Activated CD4-positive, alpha-beta T cell treated with anti-CD3 and anti-CD28 coated beads, Interleukin-2, amount 50 U/mL, for 48 hours (primary cell): ENCODE measurements at regions not wholly inside any gene's neighbourhood (a gene's known extent, or its start where the extent isn't known, plus 50 kb on each side); places are given as distances from the start of the nearest gene placed in this dataset.

Source experiments
- DNase-seq, 2 experiments: peaks; one replicate each; pipeline ENCODE4 v3.0.0-alpha.2; 2020

DNA sequence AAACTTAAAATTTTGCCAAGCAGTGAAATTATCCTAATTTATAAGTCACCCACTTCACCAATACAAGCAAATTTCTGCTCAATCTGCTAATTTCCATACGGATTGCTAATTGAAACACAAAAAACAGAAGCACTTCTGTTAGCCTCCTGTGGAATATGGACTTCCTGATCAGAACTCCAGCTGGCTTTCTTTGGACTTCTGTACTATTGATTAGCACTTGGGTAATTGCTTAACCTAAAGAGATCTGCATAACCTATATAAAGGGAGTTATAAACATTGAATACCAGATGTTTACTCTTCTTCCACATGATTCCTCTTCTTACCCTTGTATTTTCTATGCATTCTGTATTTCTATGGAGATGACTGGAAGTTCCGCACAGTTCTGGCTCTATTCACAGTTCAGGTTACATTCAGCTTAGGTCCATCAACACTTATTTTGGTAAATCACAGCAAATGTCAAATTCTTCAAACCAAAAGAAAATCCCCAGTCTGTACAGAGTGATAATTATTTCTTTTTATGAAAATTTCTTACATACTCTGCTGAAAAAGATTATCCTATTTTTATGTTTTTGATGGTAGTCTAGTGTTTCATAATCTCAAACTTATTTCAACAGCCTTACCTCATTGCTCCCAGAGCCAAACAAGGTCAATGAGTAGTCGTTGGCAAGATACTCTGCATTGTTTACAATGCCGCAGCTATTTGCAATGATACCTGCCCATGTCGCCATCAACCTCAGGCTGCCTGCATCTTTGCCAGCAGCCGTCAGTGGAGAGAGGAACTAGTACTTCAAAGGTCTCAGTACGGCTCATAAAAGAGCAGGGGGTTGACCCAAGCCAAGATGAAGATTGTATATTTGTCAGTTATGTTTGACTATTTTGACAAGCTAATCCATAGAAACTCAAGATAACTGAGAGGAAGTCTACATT, 225.6 kb downstream of the AHR start:
- DNase-seq = no peak

DNA sequence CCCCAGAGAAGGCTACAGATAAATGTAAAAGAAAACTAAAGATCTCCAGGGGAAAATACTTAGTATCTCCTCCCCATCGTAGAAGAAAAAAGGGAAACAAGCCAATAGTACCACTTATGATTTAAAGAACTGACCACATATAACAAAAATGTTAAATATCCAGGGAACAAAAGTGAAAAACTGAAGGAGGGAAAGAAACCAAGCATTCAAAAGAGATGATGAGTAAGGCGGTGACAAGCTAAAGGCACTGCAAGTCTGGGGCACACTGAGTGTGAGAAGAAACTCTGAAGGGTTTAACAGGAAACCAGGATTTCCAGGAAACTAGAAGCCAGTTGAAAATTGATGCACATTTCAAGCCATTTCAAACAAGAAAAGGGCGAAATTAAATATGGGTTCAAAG, 226.3 kb downstream of the AHR start:
- no peak for DNase-seq

DNA sequence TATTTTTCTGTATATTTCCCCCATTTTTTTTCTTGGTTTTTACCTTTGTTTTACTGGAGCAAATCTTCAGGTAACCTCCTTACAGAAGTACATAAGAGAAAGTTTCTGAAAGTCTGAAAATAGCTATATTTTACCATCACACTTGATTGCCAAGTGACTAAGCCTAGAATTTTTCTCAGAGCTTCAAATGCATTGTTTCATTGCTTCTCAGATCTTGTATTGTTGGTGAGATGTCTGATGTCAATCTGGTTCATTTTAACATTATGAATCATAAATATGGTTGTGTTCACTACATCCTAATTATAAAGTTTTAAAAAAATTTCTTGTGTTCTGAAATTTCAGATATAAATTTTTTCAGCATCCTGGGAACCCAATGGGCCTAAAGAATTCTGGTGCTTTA, 228.2 kb downstream of the AHR start:
- no peak for DNase-seq

DNA sequence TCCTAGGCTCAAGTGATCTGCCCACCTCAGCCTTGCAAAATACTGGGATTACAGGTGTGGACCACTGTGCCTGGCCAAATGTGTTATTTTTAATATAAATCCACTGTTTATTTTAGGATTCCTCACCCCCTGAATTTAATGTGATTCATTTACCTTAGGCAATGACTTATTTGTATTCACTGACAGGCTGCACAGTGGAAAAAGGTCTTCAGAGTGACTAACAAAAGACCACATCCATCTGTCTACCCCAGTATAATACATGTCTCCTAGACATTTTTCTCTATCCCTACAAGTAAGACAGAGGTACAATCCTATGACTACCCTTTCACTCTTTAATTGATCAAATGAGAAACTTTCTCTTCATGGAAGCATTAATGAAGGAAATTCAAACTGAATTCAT, 230.2 kb downstream of the AHR start:
- no peak for DNase-seq

DNA sequence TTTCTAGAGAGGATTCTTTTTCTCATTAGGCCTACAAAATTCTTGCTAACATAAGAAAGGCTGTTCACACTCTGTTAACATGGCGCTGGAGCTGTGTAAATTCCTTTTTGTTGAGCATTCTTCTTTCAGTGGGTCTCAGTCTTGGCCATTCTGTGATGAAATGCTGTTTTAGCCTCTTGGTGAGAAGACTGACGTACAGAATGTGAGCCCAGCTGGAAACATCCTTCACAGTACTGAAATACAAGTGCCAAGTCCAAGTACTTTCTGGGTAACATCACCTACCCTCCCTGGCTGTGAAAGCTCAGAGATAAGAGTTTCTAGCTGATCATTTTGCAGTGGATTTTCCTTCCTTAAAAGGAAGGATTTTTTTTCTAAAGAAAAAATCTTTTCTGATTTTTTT, 231.8 kb downstream of the AHR start:
- DNase-seq = no peak

DNA sequence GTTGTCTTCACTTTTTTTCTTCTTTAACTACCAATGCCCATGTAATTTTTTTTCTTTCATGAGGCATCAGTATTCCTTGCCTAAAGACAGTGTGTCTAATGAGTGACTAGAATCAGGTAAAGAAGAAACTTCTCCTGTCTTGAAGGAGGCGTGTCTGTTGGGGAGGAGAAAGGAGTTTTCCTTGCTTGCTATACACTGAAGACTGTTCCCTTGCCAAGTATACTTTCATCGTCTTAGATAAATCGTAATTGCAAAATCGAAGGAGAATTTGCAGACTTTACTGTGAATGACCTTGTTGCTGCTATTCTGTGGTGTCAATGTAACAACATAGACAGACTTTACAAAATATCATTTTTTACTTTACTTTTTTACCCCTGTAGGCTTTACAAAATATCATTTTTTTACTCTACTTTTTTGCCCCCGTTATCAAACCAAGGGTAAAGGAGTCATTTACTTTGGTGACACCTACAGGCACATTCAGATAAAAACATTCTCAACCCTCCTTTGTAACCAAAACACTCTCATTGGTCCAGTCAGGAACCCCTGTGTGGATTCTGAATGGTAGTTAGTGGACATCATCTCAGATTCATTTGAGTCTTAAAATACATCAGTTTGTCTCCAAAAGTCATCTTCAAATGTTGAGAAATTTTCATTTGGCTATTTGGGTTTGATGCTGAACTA, 232.4 kb downstream of the AHR start:
- no peak for DNase-seq

DNA sequence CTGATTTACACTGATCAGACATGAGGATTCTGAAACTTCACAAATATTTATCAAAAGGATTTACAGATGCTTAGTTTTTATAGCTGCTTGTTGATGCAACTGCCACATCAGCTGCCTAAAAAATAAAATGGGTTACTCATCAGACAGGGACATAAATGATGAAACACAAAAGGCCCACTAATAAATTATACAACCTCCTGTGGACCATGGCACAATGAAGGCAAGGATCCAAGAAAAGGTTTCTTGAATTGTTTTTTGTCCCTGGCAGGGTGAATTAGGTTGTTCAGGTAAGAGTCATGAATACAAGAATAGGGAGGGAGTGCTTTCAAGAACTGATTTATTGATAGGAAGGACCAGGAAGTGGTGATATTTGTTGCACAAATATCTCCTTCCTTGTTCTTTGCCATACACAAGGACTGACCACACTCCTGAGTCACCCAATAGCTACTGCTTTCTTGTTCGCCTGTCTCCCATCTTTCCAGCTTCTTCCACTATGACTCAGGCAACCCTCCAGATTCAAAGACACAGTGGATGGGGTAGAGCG, 234.5 kb downstream of the AHR start:
- no peak for DNase-seq

DNA sequence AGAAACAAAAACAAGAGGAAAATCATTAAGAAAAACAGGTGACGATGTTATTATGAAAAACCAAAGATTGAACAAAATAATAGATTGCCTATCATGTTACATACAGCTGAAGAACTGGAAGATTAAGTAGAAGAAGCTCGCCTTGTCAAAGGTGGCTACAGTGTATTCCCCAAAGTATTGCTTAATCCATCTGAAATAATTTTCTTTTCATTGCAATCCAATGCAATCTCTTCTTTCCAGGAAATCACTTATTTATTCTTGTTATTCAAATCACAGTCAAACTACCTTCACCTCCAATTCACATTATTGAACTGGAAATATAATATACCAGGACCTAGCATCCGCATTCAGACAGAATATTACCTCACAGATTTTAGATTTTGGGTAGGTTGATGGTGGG, 235.9 kb downstream of the AHR start:
- no peak for DNase-seq

DNA sequence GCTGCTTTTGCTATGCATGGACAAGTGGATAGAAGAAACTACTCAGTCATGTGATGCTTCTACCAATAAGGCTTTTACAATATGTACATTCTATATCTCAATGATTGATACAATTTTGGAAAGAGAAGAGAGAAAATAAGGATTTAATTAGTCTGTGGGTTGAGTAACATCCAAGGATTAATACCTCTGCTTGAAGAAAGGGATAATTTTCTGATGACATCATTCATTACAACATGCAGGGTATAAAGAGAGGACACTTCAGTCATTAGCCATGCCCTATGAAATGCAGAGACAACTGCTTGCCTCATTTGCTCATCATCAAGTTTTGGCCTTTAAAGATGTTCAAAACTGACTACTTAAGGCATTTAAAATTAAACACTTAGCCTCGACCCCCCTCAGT, 237.3 kb downstream of the AHR start:
- no peak for DNase-seq

DNA sequence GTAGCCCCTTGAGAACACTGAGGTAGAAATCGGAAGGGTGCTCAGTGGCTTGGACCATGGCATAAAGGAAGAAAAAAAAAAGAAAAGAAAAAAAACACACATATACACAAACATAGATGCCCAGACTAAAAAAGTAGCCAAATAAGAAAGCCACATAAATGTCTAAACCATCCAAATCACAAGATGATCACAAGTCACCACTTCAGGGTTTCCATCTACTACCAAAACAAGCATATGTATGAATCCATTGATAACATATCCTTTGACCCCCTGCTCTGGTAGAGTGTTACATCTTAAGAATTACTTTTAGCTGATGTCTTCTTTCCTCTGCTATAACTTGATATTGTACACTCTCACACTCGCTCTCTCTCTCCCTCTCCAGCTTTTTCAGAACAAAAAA, 245.9 kb downstream of the AHR start:
- no peak for DNase-seq

DNA sequence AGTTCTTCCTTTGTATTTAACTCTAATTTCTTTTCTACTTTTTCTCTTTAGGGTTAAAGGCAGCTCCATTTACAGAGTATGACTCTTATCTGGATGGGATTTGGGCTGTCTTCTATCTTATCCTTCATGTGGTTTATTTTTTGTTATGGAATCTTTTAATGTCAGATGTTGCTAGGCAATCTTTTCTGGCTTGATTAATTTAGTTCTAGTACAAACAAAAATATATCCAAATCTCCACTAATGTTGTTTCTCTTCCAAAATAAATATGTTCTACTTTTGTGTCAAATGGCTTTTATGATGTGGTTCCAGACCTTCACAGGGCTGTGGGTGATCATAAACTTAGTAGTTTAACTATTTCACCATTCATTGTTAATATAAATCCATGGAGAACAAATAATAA, 246.9 kb downstream of the AHR start:
- DNase-seq = no peak

DNA sequence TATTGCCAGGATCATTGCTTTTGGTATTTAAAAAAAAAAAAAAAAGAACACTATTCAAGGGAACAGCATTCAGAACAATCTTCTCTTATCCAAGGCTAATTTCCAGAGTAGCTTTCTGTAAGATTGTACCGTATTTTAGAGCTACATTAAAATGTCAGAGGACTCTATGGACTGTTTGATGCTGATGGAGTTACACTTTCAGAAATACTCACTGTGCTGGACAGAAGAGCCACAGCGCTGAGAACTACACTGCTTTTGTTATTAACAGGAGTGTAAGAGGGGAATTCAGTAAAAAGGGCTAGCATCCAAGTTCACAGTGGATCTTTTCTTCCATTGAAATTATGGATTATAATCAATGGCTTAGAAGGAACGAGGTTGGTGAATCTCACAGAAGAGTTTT, 247.7 kb downstream of the AHR start:
- no peak for DNase-seq

DNA sequence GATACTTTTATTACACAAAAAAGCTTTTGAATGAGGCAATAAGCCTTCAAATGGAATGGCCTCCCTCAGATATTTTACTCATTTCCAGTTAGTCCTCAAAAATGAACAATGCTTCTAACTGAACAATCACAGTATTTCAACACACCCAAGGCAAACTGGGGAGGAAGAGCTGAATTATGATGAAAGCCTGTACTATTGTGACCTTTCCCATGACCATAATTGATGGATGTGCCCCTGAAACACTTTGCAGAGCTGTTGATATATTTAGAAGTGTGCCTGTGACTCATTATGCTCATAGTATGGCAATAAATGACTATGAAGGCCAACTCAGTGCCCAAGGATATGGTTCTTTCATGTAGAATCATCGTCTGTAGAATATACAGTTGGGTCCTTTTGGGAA, 248.1 kb downstream of the AHR start:
- DNase-seq = no peak

DNA sequence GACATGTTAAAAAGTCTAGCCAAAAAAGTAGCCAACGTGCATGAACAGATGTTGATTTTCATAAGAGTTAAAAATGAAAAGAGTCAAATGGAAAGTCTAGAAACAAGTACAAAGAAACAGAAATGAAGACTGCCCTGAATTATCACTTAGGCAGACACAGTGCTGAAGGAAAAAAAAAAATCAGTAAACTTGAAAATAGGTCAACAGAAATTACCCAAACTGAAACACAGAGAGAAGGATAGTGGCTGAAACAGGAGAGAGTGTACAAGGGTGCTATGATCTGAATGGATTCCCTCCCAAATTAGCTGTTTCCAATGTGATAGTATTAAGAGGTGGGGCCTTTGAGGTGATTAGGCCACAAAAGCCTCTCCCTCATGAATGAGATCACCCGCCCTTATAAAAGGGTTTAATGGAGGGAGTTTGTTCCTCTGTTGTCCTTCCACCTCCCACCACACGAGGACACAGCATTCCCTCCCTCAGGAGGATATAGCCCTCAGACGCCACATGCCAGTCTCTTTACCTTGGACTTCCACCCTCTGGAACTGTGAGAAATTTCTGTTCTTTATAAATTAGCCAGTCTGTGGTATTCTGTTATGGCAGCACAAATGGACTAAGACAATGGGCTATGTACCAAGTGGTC, 249.7 kb downstream of the AHR start:
- no peak for DNase-seq

DNA sequence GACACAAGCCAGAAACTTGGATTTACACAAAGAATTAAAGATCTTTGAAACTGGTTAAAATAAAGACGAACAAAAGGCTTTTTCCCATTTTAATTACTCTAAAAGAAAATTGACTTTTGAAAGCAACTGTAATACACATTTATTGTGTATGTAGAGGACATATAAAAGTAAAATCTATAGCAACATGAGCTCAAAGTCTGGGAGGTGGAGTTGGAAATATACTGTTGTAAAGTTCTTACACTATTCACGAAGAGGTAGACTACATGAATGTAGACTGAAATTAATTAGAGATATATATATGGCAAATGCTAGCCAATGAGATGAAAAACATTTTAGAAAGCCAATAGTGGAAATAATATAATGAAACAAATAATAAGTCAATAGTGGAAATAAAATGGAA, 251.0 kb downstream of the AHR start:
- no peak for DNase-seq

DNA sequence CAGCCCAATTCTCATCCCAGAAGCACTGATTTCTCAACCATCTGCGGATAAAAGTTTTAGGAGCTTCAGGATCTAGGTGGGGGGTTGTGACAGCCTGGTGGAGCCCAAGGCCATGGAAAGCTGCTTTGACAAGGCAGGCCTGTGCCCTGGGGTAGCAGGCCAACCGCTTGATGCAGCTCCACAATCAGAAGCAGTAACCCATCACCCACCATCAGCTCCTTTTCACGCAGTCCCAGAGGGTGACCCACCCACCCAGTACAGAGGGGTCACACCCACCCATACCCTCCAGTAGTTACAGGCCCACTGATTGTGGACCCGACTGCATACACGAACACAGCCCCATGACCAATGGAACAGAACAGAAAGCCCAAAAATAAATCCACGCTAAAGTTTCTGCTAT, 253.9 kb downstream of the AHR start:
- DNase-seq = no peak

DNA sequence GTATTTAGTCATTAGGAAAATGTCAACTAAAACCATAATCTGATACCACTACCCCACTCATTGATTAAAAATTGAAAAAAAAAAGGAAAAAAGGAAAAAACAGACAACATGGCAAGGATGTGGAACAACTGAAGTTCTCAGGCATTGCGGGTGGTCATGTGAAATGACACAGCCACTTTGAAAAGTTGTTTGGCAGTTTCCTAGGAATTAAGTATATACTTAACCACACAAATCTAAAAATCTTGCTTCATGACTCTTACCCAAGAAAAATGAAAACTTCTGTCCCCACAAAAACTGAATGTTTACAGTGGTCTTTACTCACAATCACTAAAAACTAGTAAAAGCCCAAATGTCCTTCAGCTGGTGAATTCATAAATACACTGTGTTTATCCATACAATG, 254.5 kb downstream of the AHR start:
- DNase-seq = no peak

DNA sequence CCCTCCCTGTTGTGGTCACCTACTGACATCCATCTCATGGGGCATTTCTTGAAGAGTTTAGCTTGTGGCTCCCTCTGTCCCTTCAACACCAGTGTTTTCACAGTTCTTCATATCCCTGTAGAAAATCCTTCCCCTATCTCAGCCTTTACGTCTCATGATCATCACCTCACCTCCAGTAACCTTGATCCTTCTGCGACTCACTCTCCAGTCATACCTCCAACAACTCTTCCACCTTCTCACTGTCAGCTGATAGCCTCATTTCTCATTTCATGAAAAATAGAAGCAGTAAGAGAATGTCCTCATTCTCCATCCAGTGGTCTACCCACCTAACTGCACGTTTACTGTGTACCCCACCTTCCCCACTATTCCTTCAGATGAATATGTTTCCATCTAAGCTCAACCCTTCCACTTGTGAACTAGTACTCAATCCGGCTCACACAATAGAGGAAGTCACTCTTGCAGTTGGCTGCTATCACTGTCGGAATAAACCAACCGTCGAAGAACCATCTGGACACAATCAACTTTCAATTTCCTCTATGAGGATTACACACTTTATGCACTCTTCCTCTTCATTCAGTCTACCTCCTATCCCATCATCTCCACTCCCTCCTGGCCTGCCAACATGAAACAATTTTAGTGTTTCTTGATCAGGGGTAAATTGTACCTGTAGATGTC, 256.0 kb downstream of the AHR start:
- DNase-seq = no peak

DNA sequence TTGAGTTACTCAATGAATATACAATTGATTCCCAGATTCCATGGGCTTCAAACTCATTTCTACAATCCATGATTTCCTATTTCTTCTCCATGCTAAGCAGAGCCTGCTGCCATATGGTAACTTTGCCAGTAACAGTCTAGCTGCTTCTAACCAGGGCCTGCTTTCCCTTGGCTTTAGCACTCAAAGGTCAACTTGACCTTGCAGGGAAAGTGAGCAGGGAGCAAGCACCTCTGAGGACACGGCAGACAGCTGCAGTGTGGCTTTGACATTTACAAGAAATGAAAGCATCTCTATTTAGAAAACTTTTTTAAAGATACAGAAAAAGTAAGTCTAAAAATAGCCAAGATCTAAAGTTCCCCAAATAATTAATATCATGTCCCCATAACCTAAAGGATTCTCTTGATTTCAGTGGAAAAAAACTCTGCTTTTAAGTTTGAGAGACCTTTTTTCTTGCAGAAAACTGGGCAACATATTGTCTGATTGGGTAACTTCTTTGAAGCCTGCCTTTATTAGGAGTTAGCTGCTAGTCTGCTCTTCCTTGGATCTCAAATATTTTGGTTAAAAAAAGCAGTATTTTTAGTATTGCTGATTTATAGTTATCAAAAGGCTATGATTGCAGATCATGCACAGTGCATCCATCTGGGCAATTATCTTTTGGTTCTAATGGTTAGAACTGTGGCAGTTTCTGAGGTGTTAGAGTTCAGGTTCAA, 257.9 kb downstream of the AHR start:
- no peak for DNase-seq

DNA sequence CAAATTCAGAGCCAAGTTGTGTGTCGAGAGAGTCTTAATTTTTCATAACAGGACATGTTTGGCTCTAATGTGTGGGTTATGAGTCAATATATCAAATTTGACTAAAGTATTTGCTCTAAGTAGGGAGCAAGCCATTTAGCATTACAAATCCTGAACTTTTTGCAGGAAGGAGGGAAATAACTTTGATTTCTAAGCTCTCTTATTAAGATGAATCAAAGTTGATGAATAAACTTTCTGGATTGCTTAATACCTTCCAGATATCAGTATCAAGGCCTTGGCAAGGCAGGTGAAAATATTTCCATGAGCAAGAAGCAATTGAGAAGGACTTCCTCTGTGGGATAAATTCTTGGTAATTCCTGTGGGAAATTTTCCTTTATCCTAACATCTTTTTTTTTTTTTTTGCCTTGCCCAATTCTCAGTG, 258.8 kb downstream of the AHR start:
- DNase-seq = no peak

DNA sequence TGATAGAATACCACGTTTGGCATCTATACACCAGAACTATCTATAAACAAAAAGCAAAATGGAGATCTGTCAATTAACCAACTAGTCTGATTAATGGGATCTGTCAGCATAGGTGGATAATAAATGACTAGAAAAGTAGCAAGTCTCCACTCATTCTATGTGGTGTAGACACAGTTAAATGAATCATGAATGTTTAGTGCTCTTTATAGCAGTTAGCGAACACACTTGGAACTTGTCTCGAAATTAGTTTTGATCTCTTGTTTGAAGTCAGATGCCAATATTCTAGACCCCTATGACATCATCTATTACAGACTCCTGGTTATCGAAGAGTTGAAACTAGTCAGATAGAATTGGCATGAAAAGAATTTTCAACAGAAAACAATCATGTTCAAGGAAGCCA, 259.7 kb downstream of the AHR start:
- no peak for DNase-seq

DNA sequence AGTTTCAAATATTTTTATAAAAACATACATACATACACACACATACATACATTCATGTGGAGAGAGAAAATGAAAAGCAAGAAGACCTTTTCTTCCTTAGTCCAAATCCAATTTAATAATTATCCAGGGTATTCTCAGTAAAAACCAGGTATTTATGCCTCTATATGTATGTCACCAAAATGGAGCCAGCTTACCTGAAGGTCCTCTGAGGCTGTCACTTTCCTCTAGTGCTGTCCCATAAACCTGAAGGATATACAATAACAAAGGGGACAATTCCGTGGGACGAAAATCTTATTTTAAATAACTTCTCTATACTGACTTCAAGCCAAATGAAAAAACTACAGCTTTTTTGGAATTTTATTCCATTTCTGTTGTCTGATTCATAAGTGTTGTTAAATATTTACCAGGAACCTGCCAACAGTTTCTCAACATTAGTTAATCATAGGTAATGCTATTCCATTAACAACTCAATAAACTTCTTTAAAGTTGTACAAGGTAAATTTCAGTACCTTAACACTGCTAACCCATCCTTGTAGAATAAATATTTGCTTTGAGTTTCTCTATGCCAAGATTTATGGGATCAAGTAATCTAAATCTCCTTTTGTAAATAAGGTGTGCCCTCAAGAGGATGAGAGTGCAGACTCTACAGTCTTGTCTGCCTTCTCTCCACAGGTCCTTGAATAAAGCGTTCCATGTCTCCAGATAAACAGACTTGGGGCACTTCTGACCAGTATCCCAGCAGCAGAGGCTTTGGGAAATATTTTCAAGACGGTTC, 260.3 kb downstream of the AHR start:
- no peak for DNase-seq
